ENCODE measurements at regions not wholly inside any gene's neighbourhood (a gene's known extent, or its start where the extent isn't known, plus 50 kb on each side); places are given as distances from the start of the nearest gene placed in this dataset.

GRCh38 chr5:96088706-96089498, 127.3 kb upstream of the ELL2 start:
- DNase-seq, result no peak

- DNase-seq, result no peak
Observed at GRCh38 chr5:96087939-96088338, 126.3 kb upstream of the ELL2 start.

- no peak for DNase-seq
Observed at GRCh38 chr5:96084874-96085506, 123.3 kb upstream of the ELL2 start.

GRCh38 chr5:96083361-96083881, 121.8 kb upstream of the ELL2 start:
- DNase-seq, result peak; percentile 19

GRCh38 chr5:96081276-96081858, 119.7 kb upstream of the ELL2 start:
- no peak for DNase-seq

- DNase-seq, result peak; percentile 24
Observed at GRCh38 chr5:96080557-96080956, 118.9 kb upstream of the ELL2 start.

GRCh38 chr5:96079962-96080361, 118.3 kb upstream of the ELL2 start:
- no peak for DNase-seq

- DNase-seq, result no peak
Observed at GRCh38 chr5:96079075-96079474, 117.4 kb upstream of the ELL2 start.

- DNase-seq, result no peak
Observed at GRCh38 chr5:96076451-96076850, 114.8 kb upstream of the ELL2 start.

- no peak for DNase-seq
Observed at GRCh38 chr5:96075579-96076289, 114.1 kb upstream of the ELL2 start.

GRCh38 chr5:96074870-96075269, 113.2 kb upstream of the ELL2 start:
- no peak for DNase-seq

- DNase-seq, result no peak
Observed at GRCh38 chr5:96074460-96074859, 112.8 kb upstream of the ELL2 start.

- DNase-seq, result no peak
Observed at GRCh38 chr5:96072791-96073165, 111.1 kb upstream of the ELL2 start.

- no peak for DNase-seq
Observed at GRCh38 chr5:96072138-96072790, 110.6 kb upstream of the ELL2 start.

GRCh38 chr5:96070622-96071225, 109.1 kb upstream of the ELL2 start:
- DNase-seq, result no peak

- DNase-seq, result peak; percentile 16
Observed at GRCh38 chr5:96067894-96068614, 106.4 kb upstream of the ELL2 start.

GRCh38 chr5:96067251-96067650, 105.6 kb upstream of the ELL2 start:
- no peak for DNase-seq

GRCh38 chr5:96066386-96066719, 104.7 kb upstream of the ELL2 start:
- DNase-seq, result no peak

- no peak for DNase-seq
Observed at GRCh38 chr5:96065685-96066385, 104.2 kb upstream of the ELL2 start.

- DNase-seq, result no peak
Observed at GRCh38 chr5:96064877-96065276, 103.2 kb upstream of the ELL2 start.

- DNase-seq, result no peak
Observed at GRCh38 chr5:96062836-96063235, 101.2 kb upstream of the ELL2 start.
